K562 (cell line): ENCODE measurements at regions not wholly inside any gene's neighbourhood (a gene's known extent, or its start where the extent isn't known, plus 50 kb on each side); places are given as distances from the start of the nearest gene placed in this dataset.

Experiments
- ATAC-seq: fragments of 200-7000 bp; cut with Tn5 transposase; 3 replicates; pipeline ENCODE4 v1.9.1; 2020; ENCODE audit warnings: moderate library complexity
- BruUV-seq: library from RNA; stranded (reverse); fragments of 400-500 nt; replicated peaks from 2 replicates; lab custom pipeline; 2021; lab: Mats Ljungman, UMichigan
- CTCF ChIA-PET: fragments of 300-600 bp; formaldehyde crosslinking; extraction: SDS; loops from one replicate; lab custom pipeline; 2021; ENCODE audit warnings: low intra/inter-chr PET ratio; lab: Yijun Ruan, JAX
- POLR2A ChIA-PET: fragments of 300-600, 350-650 bp; sonication (Branson Sonifier 250); formaldehyde crosslinking; extraction: SDS; loops from one replicate; lab custom pipeline; 2021; ENCODE audit warnings: antibody characterized with exemption, inconsistent platforms; lab: Yijun Ruan, JAX
- DNase-seq, 4 experiments: peaks; one replicate each; pipeline versions ENCODE4 v3.0.0 to v3.0.0-alpha.2; 2011 to 2018; ENCODE audit warnings: low spot score in 3 of 4, mixed read lengths in 3 of 4; ENCODE audit errors: extremely low read depth in 1 of 4
- FAIRE-seq: peaks from 2 replicates; lab custom pipeline; 2011; peaks lifted over from hg19 to GRCh38; lab: Jason Lieb, UNC
- H2AFZ ChIP-seq: 2 replicates; pipeline ENCODE4 v1.6.0; 2011; ENCODE audit warnings: low read depth, low read length, control low read depth, inconsistent platforms
- H3K27ac ChIP-seq: fragments of 200-600 bp; 3 replicates; pipeline ENCODE4 v1.8.0; 2011; ENCODE audit warnings: low read depth, mild to moderate bottlenecking, control low read depth, inconsistent platforms, low read length, moderate library complexity, mixed read lengths; ENCODE audit errors: extremely low read depth
- H3K27me3 ChIP-seq, 2 experiments: fragments of 300-600 bp in 1 of 2; 2 replicates in 1 of 2; 3 replicates in 1 of 2; pipeline versions ENCODE4 v1.6.0 to v1.8.0; 2011; ENCODE audit warnings: inconsistent platforms in 2 of 2, low read length in 2 of 2, mild to moderate bottlenecking in 1 of 2, mixed read lengths in 1 of 2, moderate library complexity in 1 of 2; ENCODE audit not compliant: control insufficient read depth in 2 of 2, insufficient read depth in 2 of 2
- H3K36me3 ChIP-seq: fragments of 300-600 bp; 3 replicates; pipeline ENCODE4 v1.8.0; 2011; ENCODE audit warnings: mild to moderate bottlenecking, low read length, inconsistent platforms; ENCODE audit not compliant: control insufficient read depth, insufficient read depth
- H3K4me1 ChIP-seq, 2 experiments: fragments of 200-600 bp in 1 of 2; replicated peaks in 1 of 2; 2 replicates in 1 of 2; 3 replicates in 1 of 2; pipeline versions ENCODE4 v1.5.1 to v1.8.0; 2011; ENCODE audit warnings: inconsistent platforms in 2 of 2, low read length in 2 of 2, mild to moderate bottlenecking in 1 of 2, mixed read lengths in 1 of 2, moderate library complexity in 1 of 2; ENCODE audit not compliant: control insufficient read depth in 2 of 2, insufficient read depth in 2 of 2
- H3K4me2 ChIP-seq: 2 replicates; pipeline ENCODE4 v1.6.1; 2011; ENCODE audit warnings: low read length, control low read depth, inconsistent platforms, mixed read lengths; ENCODE audit not compliant: insufficient read depth
- H3K4me3 ChIP-seq: fragments of 200-600 bp; sonication (generic), shearing (Covaris generic); 2 replicates; pipeline ENCODE4 v1.5.1; 2016; ENCODE audit warnings: control low read depth, inconsistent platforms
- H3K79me2 ChIP-seq: fragments of 200-600 bp; 3 replicates; pipeline ENCODE4 v1.8.0; 2011; ENCODE audit warnings: low read length, inconsistent platforms; ENCODE audit not compliant: control insufficient read depth, insufficient read depth
- H3K9ac ChIP-seq, 2 experiments: 2 replicates each; pipeline versions ENCODE4 v1.6.0 to v1.6.1; 2011; ENCODE audit warnings: low read depth in 2 of 2, low read length in 2 of 2, control low read depth in 1 of 2, inconsistent platforms in 1 of 2, mild to moderate bottlenecking in 1 of 2, mixed read lengths in 1 of 2; ENCODE audit not compliant: insufficient read depth in 1 of 2
- H3K9me1 ChIP-seq: one replicate; pipeline ENCODE4 v1.6.0; 2011; ENCODE audit warnings: inconsistent platforms, mild to moderate bottlenecking, low read length, moderate library complexity; ENCODE audit not compliant: control insufficient read depth, insufficient read depth
- H3K9me3 ChIP-seq: replicated peaks from 2 replicates; pipeline ENCODE4 v1.5.1; 2011; ENCODE audit warnings: low read depth, low read length, inconsistent platforms; ENCODE audit not compliant: control insufficient read depth, insufficient read depth
- H4K20me1 ChIP-seq: replicated peaks from 2 replicates; pipeline ENCODE4 v1.6.1; 2011; ENCODE audit warnings: low read length, inconsistent platforms, mixed read lengths; ENCODE audit not compliant: control insufficient read depth, insufficient read depth
- BMI1 ChIP-seq: fragments of 150-350 bp; IDR thresholded peaks from 2 replicates; pipeline ENCODE4 v1.6.1; 2014; ENCODE audit warnings: low read length
- BRD9 ChIP-seq: fragments of 450-650 bp; IDR thresholded peaks from 2 replicates; pipeline ENCODE4 v1.6.1; 2018; ENCODE audit warnings: low read depth; ENCODE audit not compliant: partially characterized antibody
- CBFA2T2 ChIP-seq: fragments of 450-650 bp; conservative IDR thresholded peaks from 2 replicates; pipeline ENCODE4 v1.6.1; 2017; ENCODE audit warnings: mild to moderate bottlenecking
- GTF2F1 ChIP-seq: IDR thresholded peaks from 2 replicates; pipeline ENCODE4 v1.6.1; 2011; ENCODE audit warnings: low read depth, low read length, improper control_type of control experiment
- MLX ChIP-seq, 2 experiments: fragments of 450-650 bp in 1 of 2; sonication (generic) in 1 of 2; formaldehyde crosslinking; conservative IDR thresholded peaks; 2 replicates each; pipeline versions ENCODE4 v1.4.0 to v1.8.1; 2020 to 2022; ENCODE audit warnings: mild to moderate bottlenecking in 1 of 2, missing genetic modification reagents in 1 of 2
- ZFP30 ChIP-seq: fragments of 250-450 bp; sonication (Bioruptor Pico); IDR thresholded peaks from 2 replicates; pipeline ENCODE4 v1.8.0; 2022; ENCODE audit warnings: moderate library complexity, mild to moderate bottlenecking, inconsistent platforms, borderline replicate concordance
- WGBS: fragments of 100-300 bp; shearing (Covaris generic); methylation state at CpG from one replicate; pipeline ENCODE4 v1.1.6; 2016; ENCODE audit warnings: low coverage, mixed read lengths; ENCODE audit not compliant: insufficient coverage; ENCODE audit errors: missing lambda C conversion rate; 5-methylcytosine and 5-hydroxymethylcytosine counted together
- in situ Hi-C: fragments of 300-500 bp; cut with MboI; formaldehyde crosslinking; loops from 4 replicates; pipeline ENCODE4 v1.15.0; 2018; ENCODE audit warnings: inconsistent platforms, mixed read lengths
- intact Hi-C: fragments of 100-400 bp; cut with micrococcal nuclease; formaldehyde crosslinking; loops from 2 replicates; pipeline ENCODE4 v1.14.2; 2022
- TF ChIP-seq, protein P1 (sequence below), 2 experiments: fragments of 250-450 bp in 1 of 2; fragments of 450-650 bp in 1 of 2; sonication (Bioruptor Pico) in 1 of 2; IDR thresholded peaks; 2 replicates each; pipeline versions ENCODE4 v1.6.1 to v1.8.0; 2016 to 2021; ENCODE audit warnings: mild to moderate bottlenecking in 2 of 2, moderate library complexity in 2 of 2, missing compliant biosample characterization in 1 of 2, missing genetic modification characterization in 1 of 2

- no peaks in the 10 kb centered on the region for H3K36me3 ChIP-seq
- H4K20me1 ChIP-seq, result no peaks in the 10 kb centered on the region
- BruUV-seq, result no TSS peak
- no peak overlapping the region for H2AFZ ChIP-seq
- H3K79me2 ChIP-seq, result no peaks in the 10 kb centered on the region
- POLR2A ChIA-PET, result no interaction called here
- ATAC-seq (no peak), DNase-seq (no peak), FAIRE-seq (no peak)
- intact Hi-C loops, result no loop called here
- CTCF ChIA-PET, result no interaction called here
- no peaks in the 10 kb centered on the region for H3K9me1 ChIP-seq
- H3K9ac ChIP-seq, result no peak overlapping the region
- TF ChIP-seq, protein P1, sequence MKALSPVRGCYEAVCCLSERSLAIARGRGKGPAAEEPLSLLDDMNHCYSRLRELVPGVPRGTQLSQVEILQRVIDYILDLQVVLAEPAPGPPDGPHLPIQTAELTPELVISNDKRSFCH (CRISPR knock-in tag; IDR thresholded peaks at IDR 0.05), result no peak
- TF ChIP-seq, protein P1 (tag; IDR thresholded peaks at IDR 0.05), result no peak
- TF ChIP-seq BRD9, result no peak
- TF ChIP-seq BMI1, result no peak
- no peak for TF ChIP-seq CBFA2T2
- no peak for TF ChIP-seq MLX (CRISPR knock-in tag; conservative IDR thresholded peaks at IDR 0.05)
- TF ChIP-seq ZFP30 (CRISPR knock-in tag), result no peak
- no peak for TF ChIP-seq GTF2F1
- 3% methylated on average over 2 of the region's 2 CpGs for WGBS
- no peak overlapping the region for H3K27ac ChIP-seq
- H3K4me1 ChIP-seq, result no peaks in the 10 kb centered on the region
- no peak overlapping the region for H3K4me3 ChIP-seq
- no peak overlapping the region for H3K4me2 ChIP-seq
- in situ Hi-C loops, result no loop called here
- H3K9me3 ChIP-seq, result no peaks in the 10 kb centered on the region
- no peaks in the 10 kb centered on the region for H3K27me3 ChIP-seq
These were observed 810.5 kb downstream of the DNAH5 start for GRCh38 chr5:13133951-13134350.
